HuH-7.5 (cell line): ENCODE measurements at regions not wholly inside any gene's neighbourhood (a gene's known extent, or its start where the extent isn't known, plus 50 kb on each side); places are given as distances from the start of the nearest gene placed in this dataset.

ENCODE experiments used
- DNase-seq: peaks from one replicate; pipeline ENCODE4 v3.0.0; 2011; ENCODE audit warnings: low spot score

DNA sequence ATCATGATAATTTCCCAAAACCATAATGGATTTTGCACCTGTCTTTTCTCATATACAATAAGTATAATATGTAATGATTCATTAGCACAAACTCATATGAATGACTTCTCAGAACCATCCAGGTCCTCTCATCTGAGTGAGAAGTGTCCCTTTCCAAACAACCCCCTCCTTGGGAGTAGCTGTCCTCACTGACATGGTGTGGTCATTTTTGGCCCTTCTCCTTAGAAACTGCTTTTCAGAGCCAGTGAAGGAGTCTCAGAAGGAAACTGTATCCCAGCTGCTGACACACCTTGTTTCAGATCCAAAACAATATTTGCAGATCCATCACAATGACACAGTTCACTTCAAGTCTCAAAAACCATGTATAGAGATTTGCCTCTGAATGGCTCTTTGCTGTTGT lies 95.5 kb downstream of the MIS18A start:
- no peak for DNase-seq

DNA sequence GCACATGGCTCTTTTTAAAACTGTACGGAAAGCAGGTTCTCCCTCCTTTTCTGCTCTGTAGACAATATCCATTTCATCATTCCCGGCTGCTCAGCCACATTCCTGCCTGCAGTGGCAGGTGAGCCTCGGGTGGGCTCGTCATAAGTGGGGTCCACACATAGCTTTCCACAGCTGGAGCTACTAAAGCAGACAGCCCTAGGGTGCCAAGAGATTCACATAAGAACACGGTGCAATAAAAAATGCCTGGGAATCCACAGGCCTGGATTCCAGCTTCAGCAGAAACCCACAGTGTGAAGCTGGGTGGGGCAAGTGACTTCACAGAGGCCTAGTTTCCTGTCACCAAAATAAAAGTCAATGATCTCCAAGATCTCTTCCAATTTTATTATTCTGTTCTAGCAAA lies 96.4 kb downstream of the MIS18A start:
- no peak for DNase-seq

DNA sequence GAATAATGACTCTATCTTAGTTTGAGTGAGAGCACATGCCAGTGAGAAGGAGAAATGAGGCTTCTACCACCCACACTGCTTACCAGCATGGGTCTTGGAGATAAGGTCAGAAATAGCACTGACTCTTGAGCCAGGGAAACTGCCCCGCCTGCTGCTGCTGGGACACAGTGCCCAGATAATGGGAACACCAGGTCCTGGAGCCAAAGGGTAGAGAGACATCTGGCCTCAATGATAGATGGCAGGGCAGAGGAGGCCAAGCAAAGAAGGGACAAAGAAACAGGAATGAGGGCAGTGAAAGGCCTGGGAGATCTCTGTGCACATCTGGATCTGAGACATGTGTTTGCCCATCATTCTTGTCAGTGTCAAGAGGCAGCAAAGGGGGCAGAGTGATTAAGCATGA lies 97.4 kb downstream of the MIS18A start:
- DNase-seq, result no peak

DNA sequence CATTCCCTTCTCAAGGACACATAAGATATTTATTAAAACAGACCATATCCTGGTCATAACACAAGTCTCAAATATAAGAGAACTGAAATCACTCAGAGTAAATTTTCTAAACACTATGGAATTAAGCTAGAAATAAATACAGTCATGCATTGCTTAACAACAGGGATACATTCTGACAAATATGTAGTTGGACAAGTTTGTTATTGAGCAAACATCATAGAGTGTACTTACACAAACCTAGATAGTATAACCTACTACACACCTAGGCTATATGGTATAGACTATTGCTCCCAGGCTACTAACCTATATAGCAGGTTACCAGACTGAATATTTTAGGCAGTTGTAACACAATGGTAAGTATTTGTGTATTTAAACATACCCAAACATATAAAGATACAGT lies 104.0 kb downstream of the MIS18A start:
- no peak for DNase-seq

DNA sequence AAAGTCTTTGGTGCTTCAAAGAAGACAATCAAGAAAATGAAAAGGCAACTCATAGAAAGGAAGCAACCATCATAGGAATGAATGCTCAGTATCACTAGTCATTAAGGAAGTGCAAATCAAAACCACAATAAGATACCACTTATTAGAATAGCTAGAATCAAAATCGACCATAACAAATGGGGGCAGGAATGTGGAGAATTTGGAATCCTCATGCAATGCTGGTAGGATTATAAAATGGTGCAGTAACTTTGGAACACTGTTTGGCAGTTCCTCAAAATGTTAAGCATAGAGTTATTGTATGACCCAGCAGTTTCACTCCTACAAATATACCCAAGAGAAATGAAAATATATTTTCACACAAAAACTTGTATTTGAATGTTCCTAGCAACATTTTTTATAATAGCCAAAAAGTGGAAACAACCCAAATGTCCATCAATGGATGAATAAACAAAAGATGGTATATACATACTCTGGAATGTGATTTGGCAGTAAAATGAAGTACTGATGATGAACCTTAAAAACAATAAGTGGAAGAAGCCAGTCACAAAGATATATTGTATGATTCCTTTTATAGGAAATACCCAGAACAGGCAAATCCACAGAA lies 105.6 kb downstream of the MIS18A start:
- no peak for DNase-seq

DNA sequence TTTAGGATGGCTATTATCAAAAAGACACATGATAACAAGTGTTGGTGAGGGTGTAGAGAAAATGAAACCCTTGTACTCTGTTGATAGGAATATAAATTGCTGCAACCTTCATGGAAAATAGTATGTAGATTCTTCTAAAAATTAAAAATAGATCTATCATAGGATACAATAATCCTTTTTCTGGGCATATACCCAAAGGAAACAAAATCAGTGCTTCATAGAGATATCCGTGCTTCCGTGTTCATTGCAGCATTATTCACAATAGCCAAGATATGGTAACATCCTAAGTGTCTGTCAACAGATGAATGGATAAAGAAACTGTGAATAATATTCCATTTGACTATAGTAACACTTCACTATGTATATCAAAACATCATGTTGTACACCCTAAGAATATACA lies 106.7 kb downstream of the MIS18A start:
- DNase-seq, result no peak

DNA sequence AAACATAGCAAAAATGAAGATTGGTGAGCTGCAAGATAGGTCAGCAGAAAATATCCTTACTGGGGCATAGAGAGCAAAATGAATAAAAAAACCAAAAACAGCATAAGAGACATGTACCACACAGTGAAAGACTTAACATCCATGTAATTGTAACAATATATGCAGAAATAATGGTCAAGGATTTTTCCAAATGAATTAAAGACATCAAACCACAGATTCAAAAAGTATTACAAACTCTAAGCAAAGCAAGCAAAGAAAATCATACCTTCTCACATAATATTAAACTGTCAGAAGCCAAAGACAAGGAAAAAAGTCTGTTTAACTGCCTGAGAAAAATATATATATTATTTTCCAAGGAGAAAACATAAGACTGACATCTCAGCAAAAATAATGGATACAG lies 111.3 kb downstream of the MIS18A start:
- DNase-seq, result no peak

DNA sequence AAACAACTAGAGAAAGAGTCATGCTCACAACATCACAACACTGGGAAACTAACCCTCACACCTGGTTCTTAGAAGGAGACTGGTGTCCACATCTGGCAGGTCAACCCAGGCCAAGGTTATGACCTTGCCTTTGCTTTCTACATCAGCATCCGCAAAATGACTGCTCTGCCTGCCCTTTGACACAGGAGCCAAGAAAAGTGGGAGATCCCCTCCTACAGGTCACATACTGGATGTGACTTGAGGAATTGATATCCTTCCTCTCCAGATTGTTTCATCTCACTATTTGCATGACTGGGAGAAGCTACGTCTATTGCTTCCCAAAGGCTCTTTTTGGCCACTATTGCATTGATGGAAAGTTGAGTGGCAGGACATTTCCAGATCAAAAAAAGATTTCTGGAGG lies 115.5 kb downstream of the MIS18A start:
- no peak for DNase-seq

DNA sequence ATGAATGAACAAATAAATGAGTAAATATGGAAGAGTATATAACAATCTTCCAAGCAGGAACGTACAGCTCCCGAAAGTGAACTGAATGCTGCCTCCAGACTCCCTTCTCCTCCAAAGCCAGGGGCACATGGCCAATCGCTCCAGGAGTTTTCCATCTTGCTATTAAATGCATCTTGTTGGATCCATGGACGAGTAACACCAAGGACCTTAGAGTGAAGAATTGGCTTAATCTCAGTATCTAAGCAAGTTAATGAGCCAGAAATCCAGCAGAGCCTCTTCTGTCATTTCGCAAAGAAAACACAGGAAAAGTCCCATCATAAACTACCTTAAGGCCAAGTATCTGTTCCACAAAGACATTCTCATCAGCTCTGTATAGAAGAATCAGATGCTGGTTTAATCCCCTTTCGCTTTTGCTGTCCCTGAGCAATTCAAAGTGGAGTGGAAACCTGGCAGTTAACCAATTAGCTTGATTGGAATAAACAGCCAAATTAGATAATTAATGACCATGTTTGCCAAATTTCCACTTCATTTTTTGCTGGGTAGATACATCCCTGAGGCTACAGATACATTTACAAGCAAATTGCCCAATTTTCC lies 116.0 kb downstream of the MIS18A start:
- no peak for DNase-seq

DNA sequence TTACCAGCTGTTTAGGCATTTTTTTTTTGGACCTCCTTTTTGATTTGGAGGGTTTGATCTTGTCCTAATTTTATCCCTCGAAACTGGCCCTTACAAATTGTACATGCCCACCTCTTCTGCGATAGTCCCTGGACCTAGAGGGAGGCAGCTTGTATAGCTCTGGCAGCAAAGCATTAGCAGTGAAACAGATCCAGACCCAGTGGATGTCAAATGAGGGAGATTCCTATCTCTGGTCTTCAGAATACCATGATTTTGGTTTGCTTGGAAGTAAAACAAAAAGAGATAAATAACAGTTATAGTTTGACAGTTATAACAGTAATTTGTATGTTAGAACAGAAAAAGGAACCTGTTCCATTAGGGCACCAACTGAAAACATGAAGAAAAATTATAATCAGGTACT lies 123.6 kb downstream of the MIS18A start:
- DNase-seq, result no peak

DNA sequence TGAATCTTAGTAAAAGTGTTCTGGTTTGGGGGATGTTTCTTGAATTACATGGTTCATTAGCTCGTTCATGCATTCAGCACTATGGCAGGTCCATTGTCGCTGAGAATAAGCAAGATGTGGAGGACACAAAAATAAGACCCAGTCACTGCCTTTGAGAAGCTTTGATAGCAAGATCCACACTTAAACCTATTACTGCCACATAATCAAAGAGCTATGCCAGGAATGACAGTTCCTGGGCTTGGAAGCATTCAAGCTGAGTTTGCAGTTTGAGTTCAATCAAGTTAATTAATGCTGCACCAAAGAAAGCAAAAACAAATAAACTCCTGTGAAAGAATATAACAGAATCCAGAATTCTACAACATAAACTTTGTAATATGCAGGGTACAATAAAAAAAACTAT lies 131.8 kb downstream of the MIS18A start:
- no peak for DNase-seq

DNA sequence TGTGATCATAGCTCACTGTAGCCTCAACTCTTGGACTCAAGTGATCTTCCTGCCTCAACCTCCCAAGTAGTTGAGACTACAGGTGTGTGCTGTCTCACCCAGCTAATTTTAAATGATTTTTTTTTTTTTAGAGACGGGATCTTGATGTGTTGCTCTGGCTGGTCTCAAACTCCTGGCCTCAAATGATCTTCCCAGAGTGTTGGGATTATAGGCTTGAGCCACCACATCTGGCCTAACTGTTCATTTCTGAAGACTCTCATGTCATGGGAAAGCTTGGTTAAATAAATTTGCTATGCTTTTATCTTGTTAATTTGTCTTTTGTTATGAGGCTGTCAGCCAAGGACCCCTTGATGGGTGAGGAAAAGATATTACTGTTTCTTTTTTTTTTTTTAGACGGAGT lies 134.0 kb downstream of the MIS18A start:
- DNase-seq, result no peak

DNA sequence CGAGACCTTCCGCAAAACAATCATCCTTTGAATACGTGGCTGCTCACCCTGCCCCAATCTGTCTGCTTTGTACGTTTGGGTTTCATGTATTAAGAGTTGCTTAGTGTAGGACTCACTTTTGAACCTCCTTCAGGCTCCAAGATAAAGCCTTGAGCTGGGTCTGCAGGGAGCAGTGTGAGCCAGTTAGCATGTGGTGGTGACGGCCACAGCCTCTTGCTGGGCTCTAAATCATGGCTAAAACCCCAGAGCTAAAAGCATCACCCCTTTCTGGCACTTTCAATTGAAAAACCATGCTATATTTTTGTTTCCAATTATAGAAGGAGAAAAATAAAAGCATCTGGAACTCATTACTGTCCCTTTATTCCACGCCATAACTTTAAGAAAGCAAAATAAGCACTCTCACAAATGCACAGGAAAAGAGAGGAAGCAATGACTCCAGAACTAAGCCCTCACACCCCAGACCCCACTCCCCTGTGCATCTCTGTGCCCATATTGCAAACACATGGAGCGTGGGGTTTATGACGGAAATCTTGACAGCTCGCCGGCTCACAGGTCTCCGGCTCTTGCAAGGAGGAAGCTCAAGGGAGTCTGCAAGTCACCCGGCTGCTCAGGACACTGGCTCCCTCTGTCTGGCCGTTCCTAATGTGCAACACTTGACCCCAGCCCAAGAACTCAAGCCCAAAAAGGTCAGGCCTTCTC lies 135.5 kb downstream of the MIS18A start:
- no peak for DNase-seq

DNA sequence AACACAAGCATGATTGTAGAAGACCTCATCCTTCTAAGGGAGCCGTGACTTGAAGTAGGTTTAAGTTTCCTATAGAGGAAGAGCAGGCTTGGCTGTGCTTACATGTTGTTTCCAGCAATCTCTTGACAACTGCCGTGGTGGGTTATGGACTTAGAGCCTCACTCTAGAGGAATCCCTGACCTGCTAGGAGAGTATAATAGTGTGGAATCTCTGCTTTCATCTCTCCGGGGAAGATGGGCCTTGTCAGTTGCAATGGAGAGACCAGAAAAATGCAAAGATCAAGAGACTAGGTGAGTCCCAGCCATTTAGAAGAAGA lies 137.6 kb downstream of the MIS18A start:
- DNase-seq, result no peak

DNA sequence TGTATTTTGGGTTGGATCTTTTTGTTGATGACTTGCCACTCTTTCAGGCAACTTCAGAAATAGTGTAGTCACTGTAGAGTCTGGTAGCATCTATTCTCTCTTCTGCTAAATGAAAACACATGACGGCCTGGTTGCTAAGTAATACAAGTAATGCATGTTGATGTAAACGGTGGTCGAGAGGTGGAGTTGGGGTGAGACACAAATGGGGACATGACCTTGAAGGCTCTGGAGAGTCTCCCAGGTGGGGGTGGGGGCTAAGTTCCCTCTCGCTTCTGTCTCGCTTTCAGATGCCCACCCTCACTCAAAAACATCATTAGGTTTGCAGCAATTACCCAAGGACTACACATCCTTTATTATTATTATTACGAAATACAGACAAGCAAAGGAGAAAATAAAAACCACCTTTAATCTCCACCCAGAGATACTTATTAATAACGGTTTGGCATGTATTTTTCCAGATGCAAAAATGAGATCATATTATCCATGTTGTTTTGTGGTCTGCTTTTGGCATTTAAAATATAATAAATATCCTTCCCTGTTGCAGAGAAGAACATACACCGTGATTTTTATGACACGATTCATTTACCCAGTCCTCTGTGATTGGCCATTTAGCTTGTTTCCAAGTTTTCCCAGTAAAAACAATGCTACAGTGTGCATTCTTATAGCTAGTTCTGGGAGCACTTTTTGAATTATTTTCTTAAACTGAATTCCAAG lies 138.1 kb downstream of the MIS18A start:
- no peak for DNase-seq

DNA sequence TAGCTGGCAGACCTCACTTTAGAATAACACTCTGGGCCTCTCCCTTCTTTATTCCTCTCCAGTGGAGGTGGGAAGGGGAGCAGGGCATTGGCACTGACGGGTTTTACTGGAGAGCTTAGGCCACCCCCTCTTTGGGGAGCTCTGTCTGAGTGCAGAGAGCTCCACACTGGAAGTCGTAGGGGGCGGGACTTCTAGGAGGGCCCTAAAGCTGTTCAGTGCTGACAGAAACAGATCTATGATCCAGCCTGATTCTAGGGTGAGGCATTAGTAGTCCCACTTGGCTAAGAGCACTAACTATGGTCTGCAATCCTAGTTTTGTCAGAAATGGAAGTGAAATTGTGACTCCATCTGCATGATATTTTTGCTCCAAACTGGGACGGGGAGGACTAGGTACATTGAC lies 138.7 kb downstream of the MIS18A start:
- no peak for DNase-seq

DNA sequence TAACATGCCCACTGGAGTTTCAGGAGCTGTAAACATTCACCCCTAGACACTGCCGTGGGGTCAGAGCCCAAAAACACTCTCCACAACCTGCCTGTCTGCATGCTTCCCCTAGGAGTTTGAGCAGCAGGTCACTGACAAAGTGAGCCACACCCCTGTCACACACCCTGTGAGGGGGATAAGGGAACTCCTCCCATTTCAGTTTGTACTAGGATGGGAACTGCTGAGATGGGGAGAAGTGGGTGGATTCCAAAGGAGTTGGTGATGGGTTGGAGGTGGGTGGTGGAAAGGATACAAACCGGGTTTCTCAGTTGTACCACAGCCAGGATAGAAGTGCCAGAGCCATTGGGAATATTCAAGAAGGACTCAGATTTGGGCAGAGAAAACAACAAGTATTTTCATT lies 140.2 kb downstream of the MIS18A start:
- no peak for DNase-seq

DNA sequence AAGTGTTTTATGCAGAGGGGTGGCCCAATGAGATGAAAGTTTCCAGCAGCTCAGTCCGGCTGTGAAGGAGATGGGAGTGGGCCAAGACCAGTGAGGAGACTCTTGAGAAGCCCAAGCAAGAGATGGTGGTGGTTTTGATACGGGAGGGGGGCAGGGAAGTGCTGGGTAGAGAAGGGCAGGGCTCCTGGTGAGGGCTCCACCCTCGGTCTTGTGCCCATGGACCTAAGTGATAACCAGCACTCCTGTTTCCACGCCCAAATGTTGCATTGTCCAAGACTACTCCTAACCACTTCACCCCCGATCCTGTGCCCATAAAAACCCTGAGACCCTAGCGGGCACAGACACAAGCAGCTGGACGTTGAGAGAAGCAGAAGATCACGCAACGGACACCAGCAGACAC lies 140.9 kb downstream of the MIS18A start:
- DNase-seq, result no peak

DNA sequence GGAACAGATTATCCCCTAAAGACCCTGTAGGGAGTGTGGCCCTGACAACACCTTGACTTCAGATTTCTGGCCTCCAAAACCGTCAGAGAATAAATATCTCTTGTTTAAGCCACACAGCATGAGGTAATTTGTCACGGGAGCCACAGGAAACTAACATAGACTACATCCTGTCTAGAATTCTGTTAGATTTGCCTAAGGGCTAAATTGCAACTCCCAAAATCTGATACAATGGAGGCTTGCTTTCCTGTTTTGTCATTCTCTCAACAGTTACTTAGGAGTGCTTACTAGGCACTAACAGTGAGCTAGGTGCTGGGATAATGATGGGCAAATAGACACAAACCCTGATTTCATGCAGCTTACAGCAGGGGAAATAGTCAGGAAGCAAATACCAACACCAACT lies 141.6 kb downstream of the MIS18A start:
- DNase-seq, result no peak

DNA sequence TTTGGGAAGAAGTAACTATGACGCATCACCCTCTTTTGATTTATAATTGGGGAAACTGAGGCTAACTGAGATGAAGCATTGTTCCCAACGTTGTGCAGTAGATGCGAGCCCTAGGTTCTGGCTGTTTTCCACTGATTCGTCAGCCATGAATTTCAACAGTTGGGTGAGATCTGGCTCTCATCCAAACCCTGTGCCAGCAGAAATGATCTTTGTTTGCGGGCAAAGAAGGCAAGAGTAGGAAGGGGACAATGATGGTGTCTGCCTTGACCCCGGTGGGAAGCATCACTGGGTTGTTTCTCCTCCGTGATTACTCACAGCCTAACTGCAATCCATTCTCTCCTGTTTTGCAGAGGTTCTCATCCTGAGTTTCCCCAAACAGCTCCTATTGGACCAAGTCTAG lies 142.3 kb downstream of the MIS18A start:
- no peak for DNase-seq

DNA sequence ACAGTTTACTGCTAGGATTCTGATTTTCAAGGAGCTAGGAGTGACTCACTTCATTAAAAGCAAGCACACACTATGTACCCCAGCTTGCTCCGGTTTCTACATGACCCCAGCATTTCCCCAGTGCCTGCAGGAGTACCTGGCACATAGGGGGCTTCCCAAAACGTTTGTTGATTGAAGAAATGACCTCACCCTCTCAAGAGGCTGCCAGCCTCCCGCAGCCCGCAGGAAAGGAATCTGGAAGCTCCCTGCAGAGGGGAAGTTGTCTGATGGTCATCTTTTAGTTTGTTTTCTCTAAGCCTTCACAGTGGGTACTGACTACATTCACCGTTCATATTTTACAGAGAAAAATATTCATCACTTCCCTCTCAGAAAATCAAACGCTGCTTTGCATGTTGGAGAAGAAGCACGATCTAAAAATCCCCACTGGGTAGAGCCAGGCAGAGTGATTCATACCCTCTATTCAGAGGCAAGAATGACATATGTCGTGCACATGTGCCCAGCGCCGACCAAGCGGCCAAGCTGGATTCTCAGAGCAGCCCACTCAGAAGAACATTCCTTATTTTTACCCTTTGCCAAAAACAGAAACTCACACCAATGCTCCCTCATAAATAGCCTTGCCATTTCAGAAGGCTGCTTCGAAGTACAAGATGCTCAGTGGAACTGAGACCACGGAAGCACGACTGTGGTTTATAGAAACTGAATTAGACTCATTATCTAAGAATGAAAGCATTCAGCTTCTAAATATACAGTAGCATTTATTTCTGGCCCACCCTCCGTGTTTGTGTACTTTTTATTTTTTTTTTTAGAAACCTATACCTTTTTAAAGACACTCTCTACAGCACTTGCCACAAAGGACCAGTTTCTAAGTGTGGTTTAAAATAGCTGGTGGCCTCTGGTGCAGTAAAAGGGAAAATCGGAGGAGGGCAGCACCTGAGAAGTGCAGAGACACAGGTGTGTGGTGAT lies 143.2 kb downstream of the MIS18A start:
- no peak for DNase-seq

DNA sequence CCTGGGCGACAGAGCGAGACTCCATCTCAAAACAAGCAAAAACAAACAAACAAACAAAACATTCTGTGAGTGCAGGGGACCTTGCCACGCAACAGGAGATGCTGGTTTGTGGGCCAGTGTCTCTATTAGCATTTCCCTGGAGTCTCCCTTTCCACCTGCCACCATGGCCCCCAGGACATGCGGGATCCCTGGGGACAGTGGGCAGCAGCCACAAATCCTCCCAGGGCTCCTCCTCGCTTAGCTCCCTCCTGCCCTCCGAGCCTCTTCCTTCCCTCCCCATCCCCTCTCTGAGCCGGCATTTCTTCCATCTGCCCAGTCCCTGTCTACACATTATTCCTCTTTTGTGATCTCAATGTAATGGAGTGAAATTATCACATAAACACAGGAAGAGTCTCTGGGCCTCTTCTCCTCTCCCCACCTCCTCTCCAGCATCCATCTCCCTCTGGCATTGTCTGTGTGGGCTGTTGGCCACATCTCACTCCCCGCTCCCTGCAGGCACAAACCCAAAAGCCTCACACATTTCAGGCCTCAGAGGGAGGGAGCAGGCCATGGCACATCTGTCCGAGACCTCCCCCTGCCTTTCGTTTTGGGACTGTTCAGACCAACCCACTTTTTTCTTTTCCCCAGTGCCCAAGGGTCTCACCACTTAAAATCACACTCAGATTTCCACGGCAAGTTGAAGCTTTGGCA lies 144.3 kb downstream of the MIS18A start:
- DNase-seq, result no peak
